ENCODE measurements at regions not wholly inside any gene's neighbourhood (a gene's known extent, or its start where the extent isn't known, plus 50 kb on each side); places are given as distances from the start of the nearest gene placed in this dataset.

DNA sequence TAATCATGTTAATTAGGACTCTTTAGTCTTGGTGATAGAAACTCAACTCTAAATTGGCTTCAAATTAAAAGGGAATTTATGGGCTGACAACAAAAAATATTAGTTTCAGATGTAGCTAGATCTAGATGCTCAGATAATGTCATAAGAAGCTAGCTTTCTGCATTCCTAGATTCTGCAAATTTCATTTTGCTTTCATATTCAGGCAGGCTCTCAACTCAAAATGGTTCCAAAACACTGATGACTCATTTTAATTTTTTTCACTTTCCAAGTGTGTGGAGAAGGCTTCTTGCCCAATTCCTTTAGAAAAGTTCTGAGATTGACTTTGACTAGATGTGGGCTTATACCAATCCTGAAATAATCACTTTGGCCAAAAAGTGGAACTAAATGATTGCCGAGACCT, 236.7 kb upstream of the GOT2 start:
- H3K4me3 ChIP-seq: peak overlapping the region; percentile 7
- TF ChIP-seq POLR2AphosphoS5 (IDR thresholded peaks at IDR 0.05): no peak
- TF ChIP-seq, protein P1, sequence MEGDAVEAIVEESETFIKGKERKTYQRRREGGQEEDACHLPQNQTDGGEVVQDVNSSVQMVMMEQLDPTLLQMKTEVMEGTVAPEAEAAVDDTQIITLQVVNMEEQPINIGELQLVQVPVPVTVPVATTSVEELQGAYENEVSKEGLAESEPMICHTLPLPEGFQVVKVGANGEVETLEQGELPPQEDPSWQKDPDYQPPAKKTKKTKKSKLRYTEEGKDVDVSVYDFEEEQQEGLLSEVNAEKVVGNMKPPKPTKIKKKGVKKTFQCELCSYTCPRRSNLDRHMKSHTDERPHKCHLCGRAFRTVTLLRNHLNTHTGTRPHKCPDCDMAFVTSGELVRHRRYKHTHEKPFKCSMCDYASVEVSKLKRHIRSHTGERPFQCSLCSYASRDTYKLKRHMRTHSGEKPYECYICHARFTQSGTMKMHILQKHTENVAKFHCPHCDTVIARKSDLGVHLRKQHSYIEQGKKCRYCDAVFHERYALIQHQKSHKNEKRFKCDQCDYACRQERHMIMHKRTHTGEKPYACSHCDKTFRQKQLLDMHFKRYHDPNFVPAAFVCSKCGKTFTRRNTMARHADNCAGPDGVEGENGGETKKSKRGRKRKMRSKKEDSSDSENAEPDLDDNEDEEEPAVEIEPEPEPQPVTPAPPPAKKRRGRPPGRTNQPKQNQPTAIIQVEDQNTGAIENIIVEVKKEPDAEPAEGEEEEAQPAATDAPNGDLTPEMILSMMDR (IDR thresholded peaks at IDR 0.05): no peak
- TF ChIP-seq POLR2A (IDR thresholded peaks at IDR 0.05): no peak
- TF ChIP-seq EP300 (IDR thresholded peaks at IDR 0.05): no peak
- 42% methylated on average over 1 of the region's 1 CpG for WGBS
- H3K4me1 ChIP-seq: peaks cover 5% of the 10 kb centered on the region
- H3K27me3 ChIP-seq: no peaks in the 10 kb centered on the region
- no peak for DNase-seq (ENCODE audit: low spot score in 2 of 2)
- no peaks in the 10 kb centered on the region for H3K9me3 ChIP-seq
- H3K36me3 ChIP-seq: no peaks in the 10 kb centered on the region
- H3K27ac ChIP-seq: no peak overlapping the region

DNA sequence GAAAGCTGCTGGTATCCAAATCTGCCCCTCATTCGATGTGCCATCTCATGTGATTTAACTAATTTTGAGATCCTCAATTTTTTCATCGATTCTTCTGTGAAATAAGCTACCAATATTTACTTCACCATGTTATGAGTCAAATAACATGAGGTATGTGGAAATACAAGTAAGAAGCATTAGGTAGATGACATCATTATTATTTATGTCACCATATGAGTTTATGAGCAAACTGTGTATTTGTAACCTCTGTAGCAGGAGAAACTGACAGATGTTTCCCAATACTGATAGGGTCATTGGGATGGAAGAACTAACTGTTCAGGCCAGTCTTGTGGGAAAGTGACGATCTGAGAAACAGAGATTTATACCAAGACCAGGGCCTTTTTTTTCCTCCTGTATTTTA, 229.4 kb upstream of the GOT2 start:
- H3K27ac ChIP-seq: no peak overlapping the region
- no peaks in the 10 kb centered on the region for H3K4me1 ChIP-seq
- H3K4me3 ChIP-seq: no peak overlapping the region
- no peak for TF ChIP-seq EP300 (IDR thresholded peaks at IDR 0.05)
- TF ChIP-seq, protein P1 (IDR thresholded peaks at IDR 0.05): no peak
- no peak for TF ChIP-seq POLR2A (IDR thresholded peaks at IDR 0.05)
- TF ChIP-seq POLR2AphosphoS5 (IDR thresholded peaks at IDR 0.05): no peak
- H3K27me3 ChIP-seq: no peaks in the 10 kb centered on the region
- DNase-seq (ENCODE audit: low spot score in 2 of 2): no peak
- no peaks in the 10 kb centered on the region for H3K9me3 ChIP-seq
- WGBS: 90% methylated on average over 3 of the region's 3 CpGs
- H3K36me3 ChIP-seq: no peaks in the 10 kb centered on the region

DNA sequence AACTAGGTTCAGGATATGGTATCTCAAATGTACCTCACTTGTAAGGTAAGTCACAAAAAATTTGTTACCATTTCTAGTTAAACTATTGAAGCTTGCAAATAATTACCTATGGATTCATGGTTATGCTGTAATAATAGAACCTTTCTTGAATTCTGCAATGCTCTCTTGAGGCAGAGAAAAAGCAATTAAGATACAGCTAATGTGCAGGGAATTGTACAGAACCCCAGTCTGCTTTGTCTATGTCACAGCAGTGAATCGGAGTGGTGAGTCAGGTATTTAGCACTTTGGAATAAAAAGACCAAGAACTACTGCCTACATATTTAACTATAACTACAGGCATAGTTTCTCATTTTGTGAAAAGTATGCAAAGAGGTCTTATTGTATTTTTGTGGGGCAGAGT, 228.7 kb upstream of the GOT2 start:
- no peak for DNase-seq (ENCODE audit: low spot score in 2 of 2)
- Histone ChIP-seq H3K36me3 (no peaks in the 10 kb centered on the region), H3K9me3 (no peaks in the 10 kb centered on the region), H3K27ac (no peak overlapping the region), H3K4me1 (no peaks in the 10 kb centered on the region), H3K4me3 (no peak overlapping the region), H3K27me3 (no peaks in the 10 kb centered on the region)
- no peak for TF ChIP-seq POLR2AphosphoS5 (IDR thresholded peaks at IDR 0.05)
- TF ChIP-seq, protein P1 (IDR thresholded peaks at IDR 0.05): no peak
- WGBS: 94% methylated on average over 1 of the region's 1 CpG

DNA sequence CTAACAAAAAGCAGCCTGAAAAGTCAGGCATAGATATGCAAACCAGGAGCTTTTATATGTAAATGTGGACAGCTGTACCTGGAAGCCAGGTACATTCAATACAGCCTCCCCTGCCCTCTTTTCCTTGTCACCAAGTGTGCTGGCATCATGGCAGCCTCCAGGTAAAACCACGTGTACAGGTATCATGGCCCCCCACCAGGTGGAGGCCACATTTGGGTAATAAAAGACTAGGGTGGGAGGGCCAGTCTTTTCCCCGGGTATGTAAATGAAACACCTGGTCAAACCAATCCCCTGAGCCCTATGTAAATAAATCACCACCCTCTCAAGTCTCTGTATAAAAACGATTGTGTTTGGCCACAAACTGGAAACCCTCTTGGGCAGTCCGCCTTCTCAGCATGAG, 226.4 kb upstream of the GOT2 start:
- no peak for TF ChIP-seq POLR2A (IDR thresholded peaks at IDR 0.05)
- TF ChIP-seq, protein P1 (IDR thresholded peaks at IDR 0.05): no peak
- TF ChIP-seq EP300 (IDR thresholded peaks at IDR 0.05): no peak
- no peak for TF ChIP-seq POLR2AphosphoS5 (IDR thresholded peaks at IDR 0.05)
- 61% methylated on average over 4 of the region's 4 CpGs for WGBS
- no peaks in the 10 kb centered on the region for H3K4me1 ChIP-seq
- H3K4me3 ChIP-seq: no peak overlapping the region
- no peaks in the 10 kb centered on the region for H3K27me3 ChIP-seq
- DNase-seq (ENCODE audit: low spot score in 2 of 2): no peak
- H3K36me3 ChIP-seq: no peaks in the 10 kb centered on the region
- no peak overlapping the region for H3K27ac ChIP-seq
- no peaks in the 10 kb centered on the region for H3K9me3 ChIP-seq

DNA sequence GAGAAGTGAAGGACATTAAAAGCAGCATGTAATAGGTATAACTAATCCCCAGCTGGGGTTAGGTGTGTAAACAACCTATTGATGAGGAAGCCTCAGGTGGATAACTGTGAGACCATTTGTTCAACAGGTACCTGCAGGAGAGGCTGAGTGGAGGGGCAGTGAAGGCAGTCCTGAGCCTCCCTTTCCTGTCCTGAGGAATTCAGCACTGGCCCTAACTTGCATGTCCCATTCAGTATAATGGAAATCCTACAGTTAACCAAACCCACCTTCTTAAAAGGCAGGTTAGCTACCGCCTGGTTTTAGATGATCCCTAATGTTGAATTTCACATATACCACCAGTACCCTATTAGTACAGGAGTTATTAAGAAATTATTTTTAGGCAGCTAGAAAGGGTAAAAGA, 225.9 kb upstream of the GOT2 start:
- WGBS: 100% methylated on average over 1 of the region's 1 CpG
- TF ChIP-seq POLR2AphosphoS5 (IDR thresholded peaks at IDR 0.05) (no peak), EP300 (IDR thresholded peaks at IDR 0.05) (no peak), POLR2A (IDR thresholded peaks at IDR 0.05) (no peak)
- TF ChIP-seq, protein P1 (IDR thresholded peaks at IDR 0.05): no peak
- no peaks in the 10 kb centered on the region for H3K4me1 ChIP-seq
- no peak overlapping the region for H3K27ac ChIP-seq
- no peak for DNase-seq (ENCODE audit: low spot score in 2 of 2)
- no peaks in the 10 kb centered on the region for H3K36me3 ChIP-seq
- no peak overlapping the region for H3K4me3 ChIP-seq
- H3K9me3 ChIP-seq: no peaks in the 10 kb centered on the region
- H3K27me3 ChIP-seq: no peaks in the 10 kb centered on the region
